Mesothelial cell of epicardium (in vitro differentiated cells): ENCODE measurements at regions not wholly inside any gene's neighbourhood (a gene's known extent, or its start where the extent isn't known, plus 50 kb on each side); places are given as distances from the start of the nearest gene placed in this dataset.
A peak's percentile ranks its signal among the peaks of the same experiment; 100 is the strongest.

Experiments used
- DNase-seq, 2 experiments: peaks; one replicate each; pipeline ENCODE4 v3.0.0; 2021; ENCODE audit warnings: low spot score in 2 of 2; ENCODE audit not compliant: unreplicated experiment in 2 of 2
- H3K27ac Mint-ChIP-seq: 2 replicates; pipeline ENCODE4 v1.8.0; 2021; ENCODE audit warnings: mixed read lengths
- H3K27me3 Mint-ChIP-seq: 2 replicates; pipeline ENCODE4 v1.8.0; 2021; ENCODE audit warnings: low read depth, mixed read lengths
- H3K36me3 Mint-ChIP-seq: 2 replicates; pipeline ENCODE4 v1.8.0; 2021; ENCODE audit warnings: mixed read lengths
- H3K4me1 Mint-ChIP-seq: 2 replicates; pipeline ENCODE4 v1.8.0; 2021; ENCODE audit warnings: mixed read lengths
- H3K4me3 Mint-ChIP-seq: 2 replicates; pipeline ENCODE4 v1.8.0; 2021; ENCODE audit warnings: mild to moderate bottlenecking, moderate library complexity, mixed read lengths
- H3K9me3 Mint-ChIP-seq: 2 replicates; pipeline ENCODE4 v1.8.0; 2021; ENCODE audit warnings: mixed read lengths
- CTCF ChIP-seq: fragments of 200-600 bp; sonication (generic); IDR thresholded peaks from one replicate; pipeline ENCODE4 v1.5.0; 2021; ENCODE audit warnings: antibody characterized with exemption; ENCODE audit not compliant: unreplicated experiment

- peak; percentile 47 for TF ChIP-seq CTCF
- H3K36me3 Mint-ChIP-seq = no peaks in the 10 kb centered on the region
- no peak for DNase-seq
- H3K27ac Mint-ChIP-seq = no peak overlapping the region
- H3K4me3 Mint-ChIP-seq = no peak overlapping the region
- H3K9me3 Mint-ChIP-seq = no peaks in the 10 kb centered on the region
- no peaks in the 10 kb centered on the region for H3K27me3 Mint-ChIP-seq
- peaks cover 15% of the 10 kb centered on the region for H3K4me1 Mint-ChIP-seq
Observed at GRCh38 chr20:11553603-11554002, 364.1 kb upstream of the BTBD3 start.

DNA sequence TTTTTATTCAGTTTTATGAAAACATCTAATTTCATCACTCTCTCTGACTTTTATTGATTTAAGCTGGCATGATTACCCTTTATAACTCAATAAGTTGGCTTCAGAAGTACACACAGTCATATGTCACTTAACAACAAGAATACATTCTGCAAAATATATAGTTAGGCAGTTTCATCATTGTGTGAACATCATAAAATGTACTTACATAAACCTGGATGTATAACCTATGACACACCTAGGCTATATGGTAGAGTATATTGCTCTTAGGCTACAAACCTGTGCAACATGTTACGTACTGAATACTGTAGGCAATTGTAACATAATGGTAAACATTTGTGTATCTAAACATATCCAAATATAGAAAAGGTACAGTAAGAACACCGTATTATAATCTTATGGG, 362.2 kb upstream of the BTBD3 start:
- Mint-ChIP-seq H3K27me3 (no peaks in the 10 kb centered on the region), H3K9me3 (no peaks in the 10 kb centered on the region), H3K4me1 (peaks cover 3% of the 10 kb centered on the region), H3K4me3 (no peak overlapping the region), H3K36me3 (no peaks in the 10 kb centered on the region), H3K27ac (no peak overlapping the region)
- no peak for TF ChIP-seq CTCF
- DNase-seq = no peak

DNA sequence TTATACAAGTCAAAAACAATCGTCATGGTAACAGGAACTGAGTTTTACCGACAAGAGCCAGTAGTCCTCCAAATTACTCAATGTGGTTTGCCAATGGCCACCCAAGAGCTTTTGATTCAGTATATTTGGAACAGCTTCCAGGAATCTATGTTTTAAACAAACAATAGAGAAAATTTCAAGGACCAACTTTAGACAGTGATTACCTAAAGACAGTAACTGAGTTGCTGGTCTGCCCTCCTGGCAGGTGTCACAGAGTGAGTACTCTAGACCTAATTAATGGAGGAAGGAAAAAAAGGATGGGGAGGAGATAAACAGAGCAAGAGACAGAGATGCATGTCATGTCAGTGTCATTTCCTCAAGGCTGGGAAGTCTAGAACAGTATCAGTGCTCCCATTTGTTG, 361.3 kb upstream of the BTBD3 start:
- Mint-ChIP-seq H3K27ac (no peak overlapping the region), H3K4me3 (no peak overlapping the region), H3K9me3 (no peaks in the 10 kb centered on the region), H3K27me3 (no peaks in the 10 kb centered on the region), H3K4me1 (no peaks in the 10 kb centered on the region), H3K36me3 (no peaks in the 10 kb centered on the region)
- DNase-seq = no peak
- TF ChIP-seq CTCF = no peak

- Mint-ChIP-seq H3K27ac (no peak overlapping the region), H3K9me3 (peaks cover 17% of the 10 kb centered on the region), H3K27me3 (no peaks in the 10 kb centered on the region), H3K4me1 (no peaks in the 10 kb centered on the region), H3K4me3 (no peak overlapping the region), H3K36me3 (no peaks in the 10 kb centered on the region)
- no peak for DNase-seq
- TF ChIP-seq CTCF = no peak
Observed at GRCh38 chr20:11564491-11564890, 353.2 kb upstream of the BTBD3 start.

DNA sequence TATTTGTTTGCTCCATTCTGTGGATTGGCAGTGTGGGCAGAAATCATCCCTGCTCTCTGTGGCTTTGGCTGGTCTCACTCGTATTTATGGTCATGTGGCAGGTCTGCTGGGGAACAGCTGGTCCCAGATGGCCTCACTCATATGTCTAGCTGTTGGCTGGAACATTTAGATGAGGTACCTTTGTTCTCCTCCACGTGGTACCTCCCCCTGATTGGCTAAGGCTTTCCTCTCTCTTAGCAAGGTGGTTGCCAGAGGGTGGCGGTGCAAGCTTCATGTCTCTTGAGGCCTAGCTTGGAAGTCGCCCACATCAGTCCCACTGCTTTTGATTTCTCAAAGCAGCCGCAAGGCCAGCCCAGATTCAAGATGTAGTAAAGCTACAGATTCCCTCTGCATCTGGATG, 348.5 kb upstream of the BTBD3 start:
- DNase-seq = no peak
- no peaks in the 10 kb centered on the region for H3K36me3 Mint-ChIP-seq
- H3K27me3 Mint-ChIP-seq = no peaks in the 10 kb centered on the region
- H3K4me1 Mint-ChIP-seq = no peaks in the 10 kb centered on the region
- no peak for TF ChIP-seq CTCF
- no peak overlapping the region for H3K27ac Mint-ChIP-seq
- H3K9me3 Mint-ChIP-seq = peaks cover 17% of the 10 kb centered on the region
- no peak overlapping the region for H3K4me3 Mint-ChIP-seq

DNA sequence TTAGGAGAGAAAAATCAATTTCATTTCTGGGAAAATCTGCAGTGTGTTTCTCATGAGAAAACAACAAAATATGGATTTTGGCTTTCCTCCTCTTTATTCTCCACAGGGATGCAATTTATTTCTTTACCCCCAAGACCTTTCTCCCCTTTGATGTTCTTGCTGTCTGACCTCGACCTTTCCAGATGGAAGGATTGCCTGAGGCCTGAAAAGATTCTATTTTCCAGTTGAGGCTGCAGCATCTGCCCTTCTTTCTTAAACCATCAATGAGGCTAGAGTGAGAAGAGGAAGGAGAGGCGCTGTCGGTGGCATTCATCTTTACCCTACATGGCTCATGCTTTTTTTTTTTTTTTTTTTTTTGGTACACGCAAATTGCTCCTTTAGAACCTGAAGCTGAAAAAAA, 344.2 kb upstream of the BTBD3 start:
- Mint-ChIP-seq H3K36me3 (no peaks in the 10 kb centered on the region), H3K4me3 (no peak overlapping the region), H3K4me1 (no peaks in the 10 kb centered on the region), H3K27ac (no peak overlapping the region), H3K27me3 (no peaks in the 10 kb centered on the region), H3K9me3 (peaks cover 3% of the 10 kb centered on the region)
- no peak for DNase-seq
- TF ChIP-seq CTCF = no peak
